ENCODE measurements at regions not wholly inside any gene's neighbourhood (a gene's known extent, or its start where the extent isn't known, plus 50 kb on each side); places are given as distances from the start of the nearest gene placed in this dataset.
"Not testable (repeated sequence)": the region's sequence is repeated elsewhere in the genome, so short reads cannot be mapped to it uniquely, and the experiment has no call there.

- DNase-seq, result no peak
Measured at GRCh38 chr12:89289720-89290119, 62.6 kb downstream of the DUSP6 start.

GRCh38 chr12:89288959-89289358, 63.3 kb downstream of the DUSP6 start:
- DNase-seq, result no peak

- no peak for DNase-seq
Measured at GRCh38 chr12:89286501-89286900, 65.8 kb downstream of the DUSP6 start.

- DNase-seq, result no peak
Measured at GRCh38 chr12:89281539-89281867, 70.8 kb downstream of the DUSP6 start.

- no peak for DNase-seq
Measured at GRCh38 chr12:89280833-89281538, 71.3 kb downstream of the DUSP6 start.

GRCh38 chr12:89279499-89279898, 72.8 kb downstream of the DUSP6 start:
- no peak for DNase-seq

- no peak for DNase-seq
Measured at GRCh38 chr12:89278862-89279261, 73.4 kb downstream of the DUSP6 start.

GRCh38 chr12:89278169-89278568, 74.1 kb downstream of the DUSP6 start:
- DNase-seq, result no peak

GRCh38 chr12:89276860-89277259, 75.4 kb downstream of the DUSP6 start:
- DNase-seq, result no peak

GRCh38 chr12:89273525-89273924, 78.8 kb downstream of the DUSP6 start:
- DNase-seq, result no peak

GRCh38 chr12:89270548-89270947, 81.8 kb downstream of the DUSP6 start:
- DNase-seq, result no peak

- no peak for DNase-seq
Measured at GRCh38 chr12:89269174-89269573, 83.1 kb downstream of the DUSP6 start.

GRCh38 chr12:89267404-89267803, 84.9 kb downstream of the DUSP6 start:
- DNase-seq, result no peak

GRCh38 chr12:89266574-89267188, 85.6 kb downstream of the DUSP6 start:
- DNase-seq, result not testable (repeated sequence)

- no peak for DNase-seq
Measured at GRCh38 chr12:89264837-89265236, 87.5 kb downstream of the DUSP6 start.

- no peak for DNase-seq
Measured at GRCh38 chr12:89263900-89264299, 88.4 kb downstream of the DUSP6 start.

GRCh38 chr12:89262855-89263552, 89.3 kb downstream of the DUSP6 start:
- DNase-seq, result no peak

- DNase-seq, result no peak
Measured at GRCh38 chr12:89261982-89262381, 90.3 kb downstream of the DUSP6 start.

GRCh38 chr12:89260841-89261637, 91.3 kb downstream of the DUSP6 start:
- no peak for DNase-seq

- DNase-seq, result no peak
Measured at GRCh38 chr12:89259821-89260220, 92.5 kb downstream of the DUSP6 start.

- DNase-seq, result no peak
Measured at GRCh38 chr12:89258240-89258969, 93.9 kb downstream of the DUSP6 start.

- DNase-seq, result no peak
Measured at GRCh38 chr12:89257340-89257739, 95.0 kb downstream of the DUSP6 start.

- no peak for DNase-seq
Measured at GRCh38 chr12:89256060-89256459, 96.2 kb downstream of the DUSP6 start.

Data from activated CD8-positive, alpha-beta memory T cell treated with anti-CD3 and anti-CD28 coated beads, Interleukin-2, amount 50 U/mL, for 4 hours (primary cell).